Brain pericyte (primary cell): ENCODE measurements at regions not wholly inside any gene's neighbourhood (a gene's known extent, or its start where the extent isn't known, plus 50 kb on each side); places are given as distances from the start of the nearest gene placed in this dataset.

ENCODE experiments used
- DNase-seq: peaks from one replicate; pipeline ENCODE4 v3.0.0-alpha.2; 2012; ENCODE audit warnings: low read depth, low spot score

DNA sequence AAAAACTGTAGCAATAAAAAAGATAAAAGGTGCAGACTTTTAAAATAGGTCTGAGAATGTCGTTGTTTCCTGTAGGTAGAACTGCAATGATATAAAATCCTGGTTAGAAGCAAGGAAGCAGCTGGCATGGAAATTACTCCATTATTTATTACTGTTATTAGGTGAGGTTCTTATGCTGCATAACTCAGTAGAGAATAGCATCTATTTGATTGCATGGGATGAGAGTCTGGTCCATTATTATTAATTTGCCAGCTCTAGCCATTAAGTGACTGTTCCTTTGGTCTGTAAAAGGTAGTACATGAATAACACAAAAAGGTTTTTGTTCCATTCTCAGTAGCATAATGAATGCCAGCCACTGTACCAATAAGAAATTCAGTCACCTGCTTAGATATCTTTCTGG lies 358.6 kb downstream of the RBM43 start:
- no peak for DNase-seq

DNA sequence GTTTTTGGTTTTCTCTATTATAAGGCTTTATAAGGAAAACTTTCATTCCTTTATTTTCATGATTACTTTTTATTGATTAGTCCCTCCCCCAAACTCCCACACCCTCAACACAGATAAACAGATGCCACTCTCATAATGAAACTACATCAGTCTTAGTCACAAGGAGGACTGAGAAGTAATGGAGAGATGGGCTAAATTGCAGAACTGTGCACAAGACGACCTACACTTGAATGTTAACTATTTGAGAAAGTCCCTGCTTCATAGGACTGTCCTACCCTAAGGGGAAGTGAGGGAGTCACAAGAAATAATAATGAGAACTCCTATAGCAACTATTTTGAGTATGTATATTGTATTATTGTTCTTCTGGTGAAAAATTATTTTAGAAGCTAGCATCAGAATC lies 360.8 kb downstream of the RBM43 start:
- DNase-seq: no peak

DNA sequence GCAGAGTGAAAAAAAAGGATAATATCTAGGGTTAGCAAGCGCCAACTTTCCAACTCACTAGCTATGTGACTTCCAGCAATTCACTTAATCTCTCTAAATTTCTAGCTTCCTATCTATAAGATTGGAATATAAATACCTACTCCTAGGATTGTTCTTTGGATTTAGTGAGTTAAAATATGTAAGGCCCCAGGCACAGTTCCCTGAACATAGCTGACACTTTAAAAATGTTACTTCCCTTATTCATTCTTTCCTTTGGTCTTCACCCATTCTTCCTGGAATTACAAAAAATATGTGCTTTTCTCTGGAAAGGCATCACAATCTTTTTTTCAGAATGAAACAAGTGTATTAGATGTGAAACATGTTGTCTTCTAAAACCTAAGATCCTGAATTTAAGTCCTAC lies 365.7 kb downstream of the RBM43 start:
- no peak for DNase-seq

DNA sequence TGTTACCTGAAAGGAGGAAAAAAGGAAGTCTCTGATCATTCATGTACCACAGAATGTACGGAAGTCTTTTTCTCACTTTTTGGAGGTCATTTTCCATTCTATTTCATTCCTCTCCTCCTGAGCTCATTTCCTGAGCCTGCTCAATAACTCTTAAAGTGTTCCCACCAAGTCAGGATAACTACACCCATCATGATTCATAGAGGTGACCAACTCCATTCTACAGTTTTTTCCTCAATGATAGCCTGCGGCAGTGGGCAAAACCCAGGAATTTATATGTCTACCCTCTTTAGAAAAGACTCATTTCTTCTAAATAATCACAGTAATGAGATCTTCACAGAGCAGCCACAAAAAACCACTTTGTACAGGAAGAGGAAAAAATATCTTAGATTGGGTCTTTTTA lies 372.5 kb downstream of the RBM43 start:
- DNase-seq: no peak

DNA sequence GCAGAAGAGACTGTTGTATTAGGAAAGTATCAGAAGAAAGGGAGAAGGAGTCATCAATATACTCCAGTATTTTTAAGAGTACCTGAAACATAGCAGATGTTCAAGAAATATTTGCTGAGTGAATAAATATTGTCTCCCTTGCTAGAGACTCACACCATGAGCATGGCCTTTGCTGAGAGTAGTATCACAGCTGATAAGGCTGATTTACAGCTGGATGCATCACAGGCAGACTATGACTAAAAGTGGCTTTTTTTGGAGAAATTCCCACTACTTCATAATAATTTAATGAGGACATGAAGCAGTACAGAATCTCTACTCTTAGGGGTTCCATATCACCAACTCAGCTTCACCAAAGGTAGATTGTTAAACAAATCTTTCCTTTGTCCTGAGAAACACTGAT lies 373.3 kb downstream of the RBM43 start:
- no peak for DNase-seq

DNA sequence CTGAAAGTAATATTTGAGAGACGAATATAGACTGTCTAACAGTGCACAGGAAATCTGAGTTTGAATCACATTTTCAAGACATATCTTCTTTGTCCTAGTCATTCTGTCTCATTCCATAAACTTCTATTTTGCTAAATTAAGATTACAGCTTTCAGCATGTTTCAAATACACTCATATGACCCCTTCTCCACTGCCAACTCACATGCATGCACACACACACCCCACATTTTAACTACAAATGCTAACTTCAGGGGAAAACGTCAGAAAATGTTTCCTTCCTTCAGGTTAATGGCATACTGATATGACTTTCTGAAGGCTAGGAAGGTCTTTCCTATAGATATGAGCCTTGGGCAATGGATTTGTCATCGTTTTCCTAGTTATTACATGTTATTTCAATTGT lies 373.7 kb downstream of the RBM43 start:
- DNase-seq: no peak

DNA sequence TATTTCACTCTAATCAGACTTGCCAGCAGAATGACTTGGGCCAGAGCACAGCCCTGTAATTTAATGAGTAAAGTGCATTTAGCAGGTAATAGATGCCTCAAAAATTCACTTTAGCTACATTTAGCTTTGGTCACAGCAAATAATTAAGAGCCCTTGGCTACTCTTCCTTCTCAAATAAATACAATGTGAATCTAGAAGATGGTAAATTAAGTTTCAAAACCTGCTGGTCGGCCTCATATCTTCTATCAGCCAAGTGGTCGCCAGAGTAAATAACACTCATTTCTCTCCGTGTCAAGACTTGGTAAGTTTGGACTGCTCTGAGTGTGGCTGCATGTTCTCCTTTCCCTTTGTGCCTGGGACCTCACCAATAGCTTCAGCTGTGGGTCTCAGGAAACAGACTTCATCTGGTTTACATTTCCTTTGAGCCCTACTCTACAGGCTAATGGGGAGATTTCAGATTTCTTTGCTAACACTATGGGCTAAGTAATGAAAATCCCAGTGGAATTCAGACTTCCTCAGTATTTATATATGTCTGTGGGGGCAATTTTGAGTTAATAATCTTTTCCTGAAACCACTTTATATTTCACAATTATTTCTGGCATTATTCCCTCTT lies 375.8 kb downstream of the RBM43 start:
- no peak for DNase-seq

DNA sequence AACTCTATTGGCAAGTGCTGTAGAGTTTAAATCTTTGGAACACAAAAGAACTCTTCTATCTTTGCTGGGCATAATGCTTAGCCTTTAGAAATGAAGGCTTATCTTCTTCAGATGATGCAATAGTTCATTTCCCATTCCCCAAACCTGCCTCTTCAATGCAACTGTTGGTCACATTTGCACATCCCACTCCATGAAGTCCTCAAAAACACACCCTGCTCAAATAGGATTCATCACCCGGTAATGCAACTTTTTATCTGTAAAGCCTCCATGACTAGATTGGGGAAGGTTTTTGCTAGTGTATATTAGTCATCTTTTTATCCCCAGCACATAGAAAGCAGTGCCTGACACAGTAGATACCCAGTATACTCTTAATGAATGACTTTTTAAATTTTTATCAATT lies 376.4 kb downstream of the RBM43 start:
- DNase-seq: no peak

DNA sequence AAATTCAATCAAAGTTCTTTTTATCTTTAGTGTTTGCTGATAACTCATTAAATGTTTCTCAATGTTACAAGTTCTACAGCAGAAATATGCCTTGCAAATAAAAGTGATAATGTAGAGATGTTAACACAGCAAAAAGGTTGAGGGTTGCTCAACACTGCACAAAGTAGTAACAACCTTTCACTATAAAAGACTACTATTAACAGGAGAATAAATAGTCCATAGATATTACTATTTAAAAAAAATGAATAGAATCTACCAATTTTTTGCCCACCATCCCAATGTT lies 378.1 kb downstream of the RBM43 start:
- no peak for DNase-seq

DNA sequence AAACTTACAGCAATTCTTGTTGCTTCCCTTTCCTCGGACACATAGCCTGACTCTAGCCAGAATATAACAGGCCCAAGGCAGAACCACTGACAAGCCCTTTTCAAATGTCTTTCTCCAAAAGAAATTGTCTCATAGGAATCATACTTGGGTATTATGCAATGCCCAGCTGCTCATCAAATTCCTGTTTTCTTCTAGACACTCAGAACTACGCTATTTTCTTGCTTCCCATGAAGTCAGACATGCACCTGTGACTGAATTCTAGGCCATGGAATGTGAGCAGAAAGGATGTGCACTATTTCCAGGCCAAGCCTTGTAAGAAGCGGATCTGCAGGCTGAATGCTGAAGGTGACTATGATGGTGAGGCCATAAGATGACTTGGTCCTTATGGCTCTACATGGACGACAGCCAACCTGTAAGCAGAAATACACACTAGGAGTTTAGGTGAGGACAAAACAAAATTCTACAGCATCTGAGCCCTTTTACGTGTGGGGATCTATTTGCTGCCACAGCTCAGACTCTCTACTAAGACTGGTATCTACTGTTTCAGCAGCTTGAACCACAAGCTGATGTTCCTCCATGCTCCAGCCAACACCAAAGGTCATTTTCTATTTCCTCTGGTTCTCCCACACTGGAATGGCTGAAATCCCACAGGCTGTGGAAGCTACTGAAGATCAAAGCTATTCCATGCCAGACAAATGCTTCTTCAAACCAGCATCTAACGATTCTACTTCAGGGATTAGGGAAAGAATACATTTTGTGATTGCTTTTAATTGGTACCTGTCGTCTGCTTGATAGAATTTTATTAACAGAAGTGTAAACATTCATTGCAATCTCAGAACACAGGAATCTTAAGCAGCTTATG lies 378.7 kb downstream of the RBM43 start:
- DNase-seq: no peak

DNA sequence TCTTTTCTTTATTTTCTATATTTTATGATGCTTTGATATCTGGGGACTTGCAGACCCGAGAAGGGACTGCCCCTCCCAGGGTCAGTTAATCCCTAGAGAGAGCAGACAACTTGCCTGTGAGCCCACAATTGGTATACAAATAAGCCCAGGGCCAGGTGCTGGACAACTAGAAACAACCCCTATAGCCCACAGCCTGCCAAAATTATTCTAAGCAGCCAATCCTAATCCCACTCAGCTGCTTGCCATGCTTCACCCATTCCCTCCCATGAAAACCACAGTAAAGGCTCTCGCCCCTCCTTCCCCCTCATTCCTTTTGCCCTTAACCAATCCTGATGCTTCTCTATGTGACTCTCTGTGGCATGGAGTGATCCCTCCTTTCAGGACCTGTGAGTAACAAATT lies 380.7 kb downstream of the RBM43 start:
- no peak for DNase-seq

DNA sequence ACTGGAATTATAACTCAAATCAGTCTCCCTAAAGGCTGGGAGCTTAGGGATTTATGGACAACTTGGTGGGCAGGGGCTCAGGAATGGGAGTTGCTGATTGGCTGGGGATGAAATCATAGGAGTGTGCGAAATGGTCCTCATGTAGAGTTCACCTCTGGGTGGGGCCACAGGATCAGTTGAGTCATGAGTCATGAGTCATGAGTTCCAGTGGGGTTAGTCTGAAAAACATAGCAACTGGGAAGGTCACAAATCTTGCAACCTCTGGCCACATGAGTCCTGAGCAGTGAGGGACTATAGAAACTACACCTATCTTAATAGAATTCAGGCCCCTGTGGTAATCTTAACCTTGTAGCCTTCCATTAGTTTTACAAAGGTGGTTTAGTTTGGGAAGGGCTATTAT lies 383.3 kb downstream of the RBM43 start:
- no peak for DNase-seq

DNA sequence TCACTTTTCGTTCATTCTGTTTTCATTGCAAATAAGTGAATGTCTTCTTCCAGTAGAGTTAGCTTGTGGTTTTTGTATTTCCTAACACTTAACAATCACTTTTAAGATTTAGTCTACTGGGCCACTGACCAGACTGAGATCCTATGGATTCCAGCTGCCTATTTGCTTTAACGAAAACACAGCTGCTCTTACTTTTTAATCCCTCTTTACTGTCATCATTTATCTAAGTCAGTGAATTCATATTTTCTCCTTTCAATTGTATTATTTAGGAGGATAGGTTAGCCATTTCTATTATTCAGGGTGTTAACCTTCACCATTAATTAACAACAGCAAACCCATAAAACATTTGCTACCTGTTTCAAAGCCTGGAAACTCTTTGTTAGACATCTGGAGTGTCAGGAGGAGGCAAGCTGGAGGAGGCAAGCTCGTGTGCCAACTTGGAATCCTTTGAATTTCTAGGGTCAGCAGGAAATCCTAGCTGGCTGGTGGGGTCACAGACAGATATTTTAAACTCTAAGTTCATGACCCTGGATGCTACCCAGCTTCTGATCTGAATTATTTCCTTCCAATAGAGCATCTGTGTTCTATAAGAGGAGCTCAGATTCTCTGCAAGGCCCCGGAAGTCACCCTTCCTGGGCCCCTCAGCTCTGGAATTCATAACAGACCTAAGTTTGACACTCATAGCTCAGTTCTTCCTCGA lies 385.3 kb downstream of the RBM43 start:
- peak; percentile 55 for DNase-seq

DNA sequence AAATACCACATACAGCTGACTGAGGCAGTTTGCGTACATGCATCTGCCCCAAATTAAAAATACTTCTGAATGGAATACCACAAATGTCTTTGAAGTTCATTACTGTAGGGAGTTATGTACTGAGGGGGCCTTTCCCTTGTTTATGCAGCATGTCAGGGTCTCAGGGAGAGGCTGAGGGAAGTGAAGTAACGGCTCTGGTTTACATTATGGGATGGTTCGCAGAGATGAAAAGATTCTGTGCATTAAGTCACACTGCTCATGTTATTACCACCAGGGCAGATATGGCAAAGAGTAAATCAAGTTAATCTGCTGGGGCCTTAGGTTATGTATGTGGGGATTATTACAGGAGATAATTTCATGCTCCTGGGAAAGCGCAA lies 385.9 kb upstream of the RND3 start:
- no peak for DNase-seq

DNA sequence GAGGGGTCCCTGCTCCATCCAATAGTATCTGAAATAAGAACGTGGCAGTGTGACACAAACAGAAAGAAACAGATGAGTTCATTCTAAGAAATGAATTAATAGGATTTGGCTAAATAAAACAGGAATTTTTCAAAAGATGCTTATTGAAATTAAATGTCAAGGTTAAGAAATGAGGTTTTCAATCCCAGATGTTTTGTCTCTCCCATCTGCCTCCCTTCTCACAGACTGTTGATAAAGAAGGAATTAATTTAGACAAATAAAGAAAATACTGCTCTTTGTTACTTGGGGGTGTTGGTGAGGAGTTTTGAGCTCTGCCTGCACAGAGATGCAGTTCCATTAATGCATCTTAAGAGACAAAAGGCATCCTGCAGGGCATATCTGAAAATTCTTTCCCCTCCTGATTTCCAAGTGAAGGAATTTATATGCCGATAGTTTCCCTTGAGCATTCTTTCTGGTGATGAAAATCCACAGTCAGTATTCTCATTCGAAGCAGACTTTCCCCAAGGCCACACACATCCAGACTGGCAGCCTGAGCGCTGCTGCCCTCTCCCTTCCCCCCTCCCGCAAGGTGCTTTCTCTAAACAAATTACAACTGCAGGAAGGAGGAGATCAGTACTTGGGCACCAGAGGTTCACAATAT lies 385.4 kb upstream of the RND3 start:
- DNase-seq: no peak

DNA sequence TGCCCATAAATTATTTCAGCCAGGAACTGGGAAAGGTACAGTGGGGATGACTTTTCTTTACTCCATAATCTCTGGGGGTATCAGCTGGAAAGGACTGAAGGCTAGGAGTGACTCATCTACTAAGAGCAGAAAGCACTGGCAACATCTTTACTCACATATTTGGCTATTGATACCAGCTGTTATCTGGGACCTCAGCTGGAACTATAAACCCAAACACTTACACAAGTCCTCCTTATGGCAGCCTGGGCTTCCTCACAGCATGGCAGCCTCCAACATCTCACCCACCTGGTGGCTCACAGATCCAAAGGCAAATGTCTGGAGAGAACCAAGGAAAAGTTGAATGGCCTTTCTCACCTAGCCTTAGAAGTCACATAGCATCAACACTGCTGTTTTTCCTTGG lies 379.0 kb upstream of the RND3 start:
- no peak for DNase-seq

DNA sequence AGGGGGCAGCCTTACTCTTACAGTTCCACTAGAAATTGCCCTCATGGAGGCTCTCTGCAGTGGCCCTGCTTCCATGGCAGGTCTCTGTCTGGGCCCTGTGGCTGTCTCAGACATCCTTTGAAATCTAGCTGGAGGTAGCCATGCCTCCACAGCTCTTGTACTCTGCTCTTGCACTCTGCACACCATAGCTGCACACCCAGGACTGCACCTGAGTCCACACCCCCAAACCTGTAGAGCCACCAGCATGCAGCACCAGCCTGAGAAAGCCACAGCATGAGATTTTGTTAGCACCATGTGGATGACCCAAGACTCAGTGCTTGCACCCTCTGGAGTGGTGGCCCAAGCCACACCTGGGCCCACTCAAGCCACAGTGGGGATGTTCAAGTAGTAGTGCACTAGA lies 376.2 kb upstream of the RND3 start:
- no peak for DNase-seq

DNA sequence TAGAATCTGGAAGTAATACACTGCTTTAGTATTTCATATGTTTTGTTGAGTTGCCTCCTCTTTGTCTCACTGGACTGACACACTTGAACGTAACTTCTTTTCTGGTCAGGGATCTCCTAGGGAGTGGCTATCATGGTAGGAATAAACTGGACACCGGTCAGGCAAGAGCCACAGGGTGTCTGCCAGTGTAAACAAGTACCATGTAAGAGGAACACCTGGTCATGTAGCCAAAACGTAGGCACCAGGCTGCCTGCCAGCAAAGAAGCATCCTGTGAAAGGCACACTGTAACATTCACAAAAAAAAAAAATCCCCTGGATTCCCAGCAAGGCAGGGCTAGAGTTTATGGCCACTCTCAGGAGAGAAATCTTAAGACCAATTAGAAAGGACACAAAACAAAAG lies 372.8 kb upstream of the RND3 start:
- no peak for DNase-seq

DNA sequence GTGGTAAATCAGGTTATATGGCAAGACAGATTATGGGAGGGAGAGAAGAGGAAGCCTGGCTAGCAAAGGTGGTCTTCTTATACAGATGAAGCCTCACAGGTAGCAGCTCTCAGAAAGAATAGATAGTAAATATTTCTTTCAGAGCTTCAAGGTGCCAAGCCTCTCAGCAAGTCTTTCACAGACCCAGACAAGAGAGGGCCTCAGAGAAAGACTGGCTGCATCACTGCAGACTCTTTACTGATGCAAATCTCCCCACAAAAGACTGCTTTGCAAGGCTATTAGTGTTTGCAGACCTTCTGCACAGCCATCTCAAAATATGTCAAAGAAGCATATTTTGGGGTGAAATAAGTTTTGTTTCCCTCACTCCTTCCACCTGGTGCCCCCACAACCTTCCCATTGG lies 372.4 kb upstream of the RND3 start:
- DNase-seq: no peak

DNA sequence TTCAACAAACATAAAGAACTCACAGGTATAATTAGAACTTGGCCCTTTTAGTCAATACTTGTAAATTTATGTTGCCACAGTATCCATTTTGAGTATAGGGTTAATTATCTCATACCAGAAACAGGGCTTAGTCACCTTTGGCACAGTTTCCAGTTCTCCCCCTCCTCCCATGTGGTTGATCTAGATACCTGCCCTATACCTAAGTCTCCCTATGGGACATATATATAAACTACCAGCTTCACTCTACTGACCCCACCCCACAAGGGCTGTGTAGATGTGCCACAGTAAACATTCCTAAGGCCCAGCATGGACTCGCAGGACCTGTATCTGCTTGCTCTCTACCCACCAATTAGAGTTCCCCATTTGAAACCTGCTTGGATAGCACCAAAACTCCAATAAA lies 371.7 kb upstream of the RND3 start:
- DNase-seq: no peak

DNA sequence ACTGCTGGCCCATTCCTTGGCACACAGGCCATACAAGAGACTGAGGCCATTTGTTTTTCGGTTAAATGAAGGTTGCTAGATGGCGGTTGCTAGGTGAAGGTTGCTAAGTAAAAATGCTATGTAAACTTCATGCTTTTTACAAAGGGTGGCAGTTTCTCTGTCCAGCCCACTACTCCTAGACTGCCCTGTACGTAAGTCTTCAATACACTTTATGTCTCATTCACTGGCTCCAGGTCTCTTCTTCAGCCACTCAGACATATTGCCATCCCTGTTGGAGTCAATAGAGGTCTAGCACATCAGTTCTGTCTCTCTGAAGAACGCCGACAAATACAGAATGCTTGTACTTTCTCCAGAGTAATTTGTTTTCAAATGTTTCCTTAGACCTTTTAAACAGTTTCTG lies 370.9 kb upstream of the RND3 start:
- DNase-seq: no peak

DNA sequence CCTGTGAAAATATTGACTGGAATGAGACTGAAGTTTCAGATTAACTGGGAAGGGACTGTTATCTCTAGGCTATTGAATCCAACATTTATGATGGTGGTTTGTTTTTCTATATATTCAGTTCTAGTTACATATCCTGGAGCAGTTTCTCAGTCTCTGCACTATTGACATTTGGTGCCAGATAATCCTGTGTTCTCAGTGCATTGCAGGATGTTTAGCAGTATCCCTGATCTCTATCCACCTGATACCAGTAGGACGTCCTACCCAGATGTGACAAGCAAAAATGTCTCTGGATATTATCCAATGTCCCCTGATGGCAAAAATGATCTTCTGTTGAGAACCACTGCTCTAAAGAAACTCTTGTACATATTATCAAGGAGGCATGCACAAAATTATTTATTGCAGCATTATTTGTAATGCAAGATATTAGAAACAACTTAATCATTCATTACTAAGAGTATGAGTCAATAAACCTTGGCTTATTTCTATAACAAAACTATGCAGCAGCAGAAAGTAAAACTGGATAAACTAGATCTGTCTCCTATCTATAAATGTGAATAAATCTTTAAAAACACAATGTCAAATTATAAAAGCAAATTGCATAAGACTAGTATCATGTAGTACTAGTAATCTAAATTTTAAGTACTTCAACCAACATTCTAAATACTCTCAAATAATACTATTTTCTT lies 369.3 kb upstream of the RND3 start:
- no peak for DNase-seq
